Esophagus muscularis mucosa (tissue), 4 donors: ENCODE measurements at regions not wholly inside any gene's neighbourhood (a gene's known extent, or its start where the extent isn't known, plus 50 kb on each side); places are given as distances from the start of the nearest gene placed in this dataset.

ENCODE experiments used
- DNase-seq: peaks from one replicate; pipeline ENCODE4 v3.0.0-alpha.2; 2017; ENCODE audit errors: extremely low spot score
- H3K27ac ChIP-seq, 4 donors: fragments of 200-600 bp; sonication (generic); replicated peaks in 1 of 4; 1 replicate in 3 of 4; 2 replicates in 1 of 4; pipeline ENCODE4 v1.5.1; 2016 to 2019; ENCODE audit warnings: mild to moderate bottlenecking in 1 of 4
- H3K27me3 ChIP-seq, 4 donors: fragments of 200-600 bp; sonication (generic); one replicate each; pipeline versions ENCODE4 v1.5.1 to v1.6.0; 2016 to 2019
- H3K36me3 ChIP-seq, 4 donors: fragments of 200-600 bp; sonication (generic); one replicate each; pipeline ENCODE4 v1.5.1; 2016 to 2019
- H3K4me1 ChIP-seq, 4 donors: fragments of 200-600 bp; sonication (generic); one replicate each; pipeline ENCODE4 v1.5.1; 2016 to 2019
- H3K4me3 ChIP-seq, 4 donors: fragments of 200-600 bp; sonication (generic); 1 replicate in 2 of 4; 2 replicates in 2 of 4; pipeline ENCODE4 v1.5.1; 2016 to 2019; ENCODE audit warnings: mild to moderate bottlenecking in 4 of 4, moderate library complexity in 1 of 4
- H3K9me3 ChIP-seq, 4 donors: fragments of 200-600 bp; sonication (generic); 1 replicate in 3 of 4; 2 replicates in 1 of 4; pipeline ENCODE4 v1.5.1; 2016 to 2019
- EP300 ChIP-seq: sonication (generic); formaldehyde crosslinking; IDR thresholded peaks from one replicate; pipeline ENCODE4 v1.6.1; 2017; ENCODE audit warnings: antibody characterized with exemption
- POLR2A ChIP-seq: fragments of 450-650 bp; IDR thresholded peaks from one replicate; pipeline ENCODE4 v1.6.1; 2017; ENCODE audit warnings: antibody characterized with exemption, moderate library complexity, mild to moderate bottlenecking, low read depth
- POLR2AphosphoS5 ChIP-seq, 2 donors: sonication (generic); formaldehyde crosslinking; IDR thresholded peaks; one replicate each; pipeline ENCODE4 v1.6.1; 2017; ENCODE audit warnings: antibody characterized with exemption in 2 of 2
- WGBS: methylation state at CpG from one replicate; pipeline ENCODE4 v1.1.5; 2018; 5-methylcytosine and 5-hydroxymethylcytosine counted together
- intact Hi-C: fragments of 100-400 bp; cut with DNase I; formaldehyde crosslinking; loops from one replicate; pipeline ENCODE4 v1.15.1; 2023
- TF ChIP-seq, protein P1 (sequence below), 3 experiments: fragments of 200-600 bp in 2 of 3; fragments of 450-650 bp in 1 of 3; sonication (generic) in 2 of 3; IDR thresholded peaks; one replicate each; pipeline ENCODE4 v1.5.1; 2017 to 2019; ENCODE audit warnings: antibody characterized with exemption in 3 of 3, mild to moderate bottlenecking in 2 of 3, moderate library complexity in 1 of 3

DNA sequence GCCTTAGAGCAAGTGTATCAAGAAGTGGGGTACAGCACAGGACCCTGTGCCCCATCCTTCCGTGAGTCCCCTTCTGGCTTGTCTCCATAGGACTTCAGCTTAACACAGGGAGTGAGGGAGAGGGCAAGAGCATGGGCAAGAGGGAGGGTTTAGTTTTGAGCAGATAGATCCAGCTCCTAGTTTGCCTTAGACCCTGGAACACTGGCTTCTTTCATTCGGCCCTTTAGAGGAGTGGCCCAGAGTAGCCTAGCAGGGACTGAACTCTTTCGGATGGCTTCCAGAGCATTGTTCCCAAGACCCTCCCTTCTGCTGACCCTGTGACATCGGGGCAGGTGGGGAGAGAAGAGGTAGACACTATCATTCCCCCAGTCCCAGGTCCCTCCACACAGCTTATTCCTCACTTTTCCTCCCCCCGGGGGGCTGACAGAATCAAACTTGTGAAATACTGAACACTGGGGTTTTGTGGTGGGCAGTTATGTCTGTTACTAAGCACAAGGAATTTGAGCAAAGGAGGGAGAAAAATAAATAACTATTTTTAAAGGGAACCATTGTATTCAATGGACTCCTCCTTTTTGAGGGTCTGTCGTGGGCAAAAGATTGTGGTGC is 289.6 kb upstream of the C2CD4B start:
- intact Hi-C loops = no loop called here

DNA sequence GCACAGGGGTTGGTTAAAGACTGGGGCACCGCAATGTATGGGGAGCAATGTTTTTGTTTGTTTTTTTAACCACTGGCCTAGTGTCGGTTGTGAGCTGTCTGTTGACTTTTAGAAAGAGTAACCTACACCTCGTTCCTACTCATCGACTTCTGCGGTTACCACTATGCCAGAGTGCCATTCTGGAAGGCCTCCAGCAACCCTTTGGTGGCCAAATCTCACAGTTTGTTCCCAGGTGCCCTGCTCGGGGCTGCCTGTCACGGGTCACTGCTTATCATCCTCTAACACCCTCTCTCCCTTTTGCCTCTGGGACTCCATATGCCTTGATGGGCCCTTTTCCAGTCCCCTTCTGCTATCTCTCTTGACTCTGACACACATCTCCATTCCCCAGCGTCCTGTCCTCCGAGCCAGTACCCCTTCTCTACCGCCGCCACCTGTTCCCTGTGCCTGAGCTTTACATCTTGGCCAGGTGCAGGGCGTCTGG is 290.4 kb upstream of the C2CD4B start:
- Histone ChIP-seq H3K4me3 (no peak overlapping the region), H3K9me3 (no peaks in the 10 kb centered on the region), H3K27ac (no peak overlapping the region), H3K27me3 (no peaks in the 10 kb centered on the region), H3K4me1 (peaks cover 26 to 47% (median 40%) of the 10 kb centered on the region in 4 donors), H3K36me3 (no peaks in the 10 kb centered on the region)
- DNase-seq = no peak
- WGBS = 88% methylated on average over 11 of the region's 12 CpGs
- intact Hi-C loops = no loop called here
- TF ChIP-seq EP300 = no peak
- no peak for TF ChIP-seq POLR2A
- no peak for TF ChIP-seq POLR2AphosphoS5 (IDR thresholded peaks at IDR 0.05)
- TF ChIP-seq, protein P1, sequence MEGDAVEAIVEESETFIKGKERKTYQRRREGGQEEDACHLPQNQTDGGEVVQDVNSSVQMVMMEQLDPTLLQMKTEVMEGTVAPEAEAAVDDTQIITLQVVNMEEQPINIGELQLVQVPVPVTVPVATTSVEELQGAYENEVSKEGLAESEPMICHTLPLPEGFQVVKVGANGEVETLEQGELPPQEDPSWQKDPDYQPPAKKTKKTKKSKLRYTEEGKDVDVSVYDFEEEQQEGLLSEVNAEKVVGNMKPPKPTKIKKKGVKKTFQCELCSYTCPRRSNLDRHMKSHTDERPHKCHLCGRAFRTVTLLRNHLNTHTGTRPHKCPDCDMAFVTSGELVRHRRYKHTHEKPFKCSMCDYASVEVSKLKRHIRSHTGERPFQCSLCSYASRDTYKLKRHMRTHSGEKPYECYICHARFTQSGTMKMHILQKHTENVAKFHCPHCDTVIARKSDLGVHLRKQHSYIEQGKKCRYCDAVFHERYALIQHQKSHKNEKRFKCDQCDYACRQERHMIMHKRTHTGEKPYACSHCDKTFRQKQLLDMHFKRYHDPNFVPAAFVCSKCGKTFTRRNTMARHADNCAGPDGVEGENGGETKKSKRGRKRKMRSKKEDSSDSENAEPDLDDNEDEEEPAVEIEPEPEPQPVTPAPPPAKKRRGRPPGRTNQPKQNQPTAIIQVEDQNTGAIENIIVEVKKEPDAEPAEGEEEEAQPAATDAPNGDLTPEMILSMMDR (IDR thresholded peaks at IDR 0.05) = no peak

More for the DNA sequence above, 289.6 kb upstream of the C2CD4B start:
- peaks cover 26 to 49% (median 40%) of the 10 kb centered on the region in 4 donors for H3K4me1 ChIP-seq
- H3K27me3 ChIP-seq = no peaks in the 10 kb centered on the region
- peak overlapping the region in 2 of 4 donors; percentile 18 to 39 for H3K27ac ChIP-seq
- 93% methylated on average over 6 of the region's 6 CpGs for WGBS
- H3K36me3 ChIP-seq = no peaks in the 10 kb centered on the region
- H3K9me3 ChIP-seq = no peaks in the 10 kb centered on the region
- no peak for TF ChIP-seq POLR2AphosphoS5 (IDR thresholded peaks at IDR 0.05)
- TF ChIP-seq, protein P1 (IDR thresholded peaks at IDR 0.05) = no peak
- H3K4me3 ChIP-seq = no peak overlapping the region
- DNase-seq = no peak

DNA sequence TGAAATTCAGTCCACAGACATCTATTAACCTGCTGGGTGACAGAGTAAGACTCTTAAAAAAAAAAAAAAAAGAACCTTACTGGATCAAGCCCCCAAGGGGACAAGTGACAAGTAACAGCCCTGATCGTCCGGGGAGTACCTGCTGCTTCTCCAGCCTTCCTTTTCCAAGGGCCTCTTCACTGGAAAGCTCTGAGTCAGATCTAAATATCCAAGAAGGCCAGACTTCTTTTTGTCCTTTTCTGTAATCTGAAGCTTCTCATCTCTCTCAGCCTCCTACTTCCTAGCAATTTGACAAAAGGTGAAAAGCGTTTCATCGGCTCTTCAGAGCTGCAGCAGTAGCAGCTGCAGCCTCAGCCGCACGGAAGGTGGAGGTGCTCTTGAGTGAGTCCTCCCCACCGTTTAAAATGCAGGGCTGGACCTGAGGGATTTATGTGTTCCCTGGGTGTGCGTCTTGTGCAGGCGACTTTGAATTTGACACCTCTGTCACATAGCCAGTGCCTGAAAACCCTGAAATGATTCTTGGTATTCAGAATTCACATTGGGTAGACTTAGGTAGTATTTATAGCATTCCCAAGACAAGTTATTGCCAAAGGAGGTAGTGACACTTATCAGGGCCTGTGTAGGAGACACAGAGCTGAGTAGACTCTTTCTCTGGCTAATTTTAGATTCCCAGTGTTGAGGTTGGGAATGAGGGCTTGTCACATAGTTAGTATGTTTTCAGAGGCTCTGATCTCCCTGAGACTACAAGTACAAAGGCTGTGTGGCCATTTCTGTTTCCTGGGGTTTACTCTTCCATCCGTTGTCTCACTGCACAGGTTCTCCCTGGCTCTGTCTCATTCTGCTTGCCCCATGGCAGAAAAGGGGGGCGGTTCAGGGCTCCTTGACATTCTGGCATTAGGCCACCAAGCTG is 291.2 kb upstream of the C2CD4B start:
- H3K4me1 ChIP-seq = peaks cover 26 to 47% (median 40%) of the 10 kb centered on the region in 4 donors
- H3K9me3 ChIP-seq = no peaks in the 10 kb centered on the region
- intact Hi-C loops = no loop called here
- H3K4me3 ChIP-seq = no peak overlapping the region
- WGBS = 83% methylated on average over 11 of the region's 11 CpGs
- H3K27me3 ChIP-seq = no peaks in the 10 kb centered on the region
- H3K36me3 ChIP-seq = no peaks in the 10 kb centered on the region
- H3K27ac ChIP-seq = peak overlapping the region in 2 of 4 donors; percentile 18 to 31
- TF ChIP-seq, protein P1 (IDR thresholded peaks at IDR 0.05) = no peak
- no peak for TF ChIP-seq POLR2A
- no peak for TF ChIP-seq EP300
- TF ChIP-seq POLR2AphosphoS5 (IDR thresholded peaks at IDR 0.05) = no peak
- DNase-seq = no peak

DNA sequence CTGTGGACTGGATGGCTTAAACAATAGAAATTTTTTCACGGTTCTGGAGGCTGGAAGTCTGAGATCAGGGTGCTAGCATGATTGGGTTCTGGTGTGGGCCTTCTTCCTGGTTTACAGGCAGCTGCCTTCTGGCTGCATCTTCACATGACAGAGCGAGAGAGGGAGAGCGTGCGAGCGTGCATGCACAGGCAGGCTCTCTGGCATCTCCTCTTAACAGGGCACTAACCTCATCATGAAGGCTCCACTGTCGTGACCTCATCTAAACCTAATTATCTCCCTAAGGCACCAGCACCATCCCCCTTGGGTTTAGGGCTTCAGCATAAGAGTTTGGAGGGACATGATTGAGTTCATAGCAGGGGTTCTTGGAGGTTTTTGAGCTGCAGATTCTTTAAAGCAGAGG is 292.0 kb upstream of the C2CD4B start:
- H3K27ac ChIP-seq = peak overlapping the region in 2 of 4 donors; percentile 18 to 31

More for the DNA sequence above, 292.0 kb upstream of the C2CD4B start:
- intact Hi-C loops = no loop called here
- no peaks in the 10 kb centered on the region for H3K27me3 ChIP-seq
- peaks cover 26 to 47% (median 40%) of the 10 kb centered on the region in 4 donors for H3K4me1 ChIP-seq
- H3K9me3 ChIP-seq = no peaks in the 10 kb centered on the region
- 81% methylated on average over 6 of the region's 6 CpGs for WGBS
- H3K36me3 ChIP-seq = no peaks in the 10 kb centered on the region
- TF ChIP-seq, protein P1 (IDR thresholded peaks at IDR 0.05) = no peak
- TF ChIP-seq POLR2A = no peak
- TF ChIP-seq EP300 = no peak
- no peak for TF ChIP-seq POLR2AphosphoS5 (IDR thresholded peaks at IDR 0.05)
- H3K4me3 ChIP-seq = no peak overlapping the region
- no peak for DNase-seq
